ENCODE measurements at regions not wholly inside any gene's neighbourhood (a gene's known extent, or its start where the extent isn't known, plus 50 kb on each side); places are given as distances from the start of the nearest gene placed in this dataset.

DNA sequence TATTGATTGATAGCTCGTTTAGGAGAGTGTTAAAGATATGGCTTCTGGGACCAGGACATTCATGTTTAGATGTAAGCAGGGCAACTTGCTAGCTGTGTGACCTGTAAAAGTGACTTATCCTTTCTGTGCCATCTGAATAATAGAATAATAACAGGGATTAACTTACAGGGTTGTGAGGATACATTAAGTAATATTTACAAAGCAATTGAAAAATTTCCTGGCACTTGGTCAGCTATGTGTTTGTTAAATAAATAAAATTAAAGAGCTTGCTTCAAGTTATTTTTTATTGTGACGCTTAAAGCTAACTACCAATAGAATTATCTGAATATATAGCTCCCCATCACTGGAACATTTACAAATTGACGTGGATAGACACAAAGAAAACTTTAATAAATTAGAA is 287.9 kb upstream of the CDIN1 start:
- no peaks in the 10 kb centered on the region for H3K9me3 ChIP-seq
- H3K36me3 ChIP-seq, result no peaks in the 10 kb centered on the region
- TF ChIP-seq POLR2A (IDR thresholded peaks at IDR 0.05) (no peak), EP300 (IDR thresholded peaks at IDR 0.05) (no peak), POLR2AphosphoS5 (IDR thresholded peaks at IDR 0.05) (no peak)
- TF ChIP-seq, protein P1, sequence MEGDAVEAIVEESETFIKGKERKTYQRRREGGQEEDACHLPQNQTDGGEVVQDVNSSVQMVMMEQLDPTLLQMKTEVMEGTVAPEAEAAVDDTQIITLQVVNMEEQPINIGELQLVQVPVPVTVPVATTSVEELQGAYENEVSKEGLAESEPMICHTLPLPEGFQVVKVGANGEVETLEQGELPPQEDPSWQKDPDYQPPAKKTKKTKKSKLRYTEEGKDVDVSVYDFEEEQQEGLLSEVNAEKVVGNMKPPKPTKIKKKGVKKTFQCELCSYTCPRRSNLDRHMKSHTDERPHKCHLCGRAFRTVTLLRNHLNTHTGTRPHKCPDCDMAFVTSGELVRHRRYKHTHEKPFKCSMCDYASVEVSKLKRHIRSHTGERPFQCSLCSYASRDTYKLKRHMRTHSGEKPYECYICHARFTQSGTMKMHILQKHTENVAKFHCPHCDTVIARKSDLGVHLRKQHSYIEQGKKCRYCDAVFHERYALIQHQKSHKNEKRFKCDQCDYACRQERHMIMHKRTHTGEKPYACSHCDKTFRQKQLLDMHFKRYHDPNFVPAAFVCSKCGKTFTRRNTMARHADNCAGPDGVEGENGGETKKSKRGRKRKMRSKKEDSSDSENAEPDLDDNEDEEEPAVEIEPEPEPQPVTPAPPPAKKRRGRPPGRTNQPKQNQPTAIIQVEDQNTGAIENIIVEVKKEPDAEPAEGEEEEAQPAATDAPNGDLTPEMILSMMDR (IDR thresholded peaks at IDR 0.05), result no peak
- H3K4me1 ChIP-seq, result no peaks in the 10 kb centered on the region
- WGBS, 2 donors (ENCODE audit: low coverage in 1 of 2), result 85 to 97% methylated on average over 3 of the region's 3 CpGs
- ATAC-seq, result no peak
- H3K27ac ChIP-seq, result no peak overlapping the region
- H3K27me3 ChIP-seq, result no peaks in the 10 kb centered on the region
- no peak overlapping the region for H3K4me3 ChIP-seq

DNA sequence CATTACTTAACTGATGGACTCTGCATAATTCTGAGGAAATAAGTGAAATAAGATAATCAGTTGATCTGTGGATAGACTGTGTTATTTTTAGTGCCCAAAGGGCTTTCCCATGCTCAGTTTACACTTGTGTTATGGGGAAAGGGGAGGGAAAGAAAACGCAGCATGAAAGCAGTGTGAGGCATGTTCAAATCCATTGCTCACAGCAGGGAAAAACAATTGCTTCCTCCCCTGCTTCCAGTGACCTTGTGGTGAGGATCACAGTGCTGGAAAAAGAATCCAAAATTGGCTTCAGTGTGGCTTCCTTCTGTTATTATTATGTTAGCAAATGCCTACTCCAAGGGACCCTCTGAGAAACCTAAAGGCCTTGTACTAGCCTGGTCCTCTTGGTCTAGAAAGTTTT is 285.1 kb upstream of the CDIN1 start:
- H3K27me3 ChIP-seq, result no peaks in the 10 kb centered on the region
- TF ChIP-seq POLR2AphosphoS5 (IDR thresholded peaks at IDR 0.05) (no peak), EP300 (IDR thresholded peaks at IDR 0.05) (no peak), POLR2A (IDR thresholded peaks at IDR 0.05) (no peak)
- TF ChIP-seq, protein P1 (IDR thresholded peaks at IDR 0.05), result no peak
- H3K27ac ChIP-seq, result no peak overlapping the region
- ATAC-seq, result no peak
- H3K9me3 ChIP-seq, result no peaks in the 10 kb centered on the region
- no peak overlapping the region for H3K4me3 ChIP-seq
- H3K4me1 ChIP-seq, result no peaks in the 10 kb centered on the region
- WGBS, 2 donors (ENCODE audit: low coverage in 1 of 2), result 38 to 56% methylated on average over 1 of the region's 1 CpG
- no peaks in the 10 kb centered on the region for H3K36me3 ChIP-seq

DNA sequence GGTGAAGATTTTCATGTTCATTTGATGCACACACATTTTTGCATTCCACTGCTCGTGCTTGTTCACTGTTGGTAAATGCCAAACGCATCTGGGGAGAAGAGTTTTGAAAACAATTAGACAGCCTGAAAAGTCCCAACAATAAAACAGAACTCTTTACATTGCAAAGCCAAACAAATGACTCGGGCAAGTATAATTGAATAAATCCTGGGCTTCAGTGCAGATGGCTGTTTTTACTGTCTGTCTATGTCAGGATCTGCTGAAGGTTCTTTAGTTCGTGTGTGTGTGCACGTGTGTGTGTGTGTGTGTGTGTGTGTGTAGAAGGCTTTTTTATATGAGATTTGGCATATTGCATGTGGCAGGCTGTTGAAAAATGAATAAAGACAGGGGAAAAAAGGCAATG is 277.5 kb upstream of the CDIN1 start:
- H3K27me3 ChIP-seq, result no peaks in the 10 kb centered on the region
- WGBS, 2 donors (ENCODE audit: low coverage in 1 of 2), result 47 to 72% methylated on average over 4 of the region's 5 CpGs
- H3K4me1 ChIP-seq, result no peaks in the 10 kb centered on the region
- no peaks in the 10 kb centered on the region for H3K9me3 ChIP-seq
- TF ChIP-seq POLR2AphosphoS5 (IDR thresholded peaks at IDR 0.05) (no peak), POLR2A (IDR thresholded peaks at IDR 0.05) (no peak), EP300 (IDR thresholded peaks at IDR 0.05) (no peak)
- TF ChIP-seq, protein P1 (IDR thresholded peaks at IDR 0.05), result no peak
- no peak overlapping the region for H3K27ac ChIP-seq
- H3K36me3 ChIP-seq, result no peaks in the 10 kb centered on the region
- no peak overlapping the region for H3K4me3 ChIP-seq
- ATAC-seq, result no peak

DNA sequence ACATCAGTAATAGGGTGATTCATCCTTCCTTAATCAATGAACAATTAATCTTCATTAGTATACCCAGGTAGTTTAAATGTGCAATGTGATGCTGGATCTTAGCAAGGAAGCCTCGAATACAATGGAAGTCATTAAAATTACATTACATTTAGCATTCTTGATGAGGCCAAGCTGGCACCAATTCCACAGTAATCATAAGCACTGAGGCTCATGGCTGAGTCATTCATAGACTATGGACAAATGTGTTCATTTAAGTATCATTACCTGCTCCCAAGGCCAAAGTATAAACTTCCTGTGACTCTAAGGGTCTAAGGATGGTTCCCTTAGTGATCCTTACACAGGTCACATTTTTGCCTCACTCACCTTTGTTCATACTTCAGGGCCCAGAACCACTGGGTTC is 266.4 kb upstream of the CDIN1 start:
- WGBS, 2 donors (ENCODE audit: low coverage in 1 of 2), result 17 to 78% methylated on average over 1 of the region's 1 CpG
- ATAC-seq, result no peak
- TF ChIP-seq, protein P1 (IDR thresholded peaks at IDR 0.05), result no peak
- TF ChIP-seq EP300 (IDR thresholded peaks at IDR 0.05) (no peak), POLR2A (IDR thresholded peaks at IDR 0.05) (no peak)

DNA sequence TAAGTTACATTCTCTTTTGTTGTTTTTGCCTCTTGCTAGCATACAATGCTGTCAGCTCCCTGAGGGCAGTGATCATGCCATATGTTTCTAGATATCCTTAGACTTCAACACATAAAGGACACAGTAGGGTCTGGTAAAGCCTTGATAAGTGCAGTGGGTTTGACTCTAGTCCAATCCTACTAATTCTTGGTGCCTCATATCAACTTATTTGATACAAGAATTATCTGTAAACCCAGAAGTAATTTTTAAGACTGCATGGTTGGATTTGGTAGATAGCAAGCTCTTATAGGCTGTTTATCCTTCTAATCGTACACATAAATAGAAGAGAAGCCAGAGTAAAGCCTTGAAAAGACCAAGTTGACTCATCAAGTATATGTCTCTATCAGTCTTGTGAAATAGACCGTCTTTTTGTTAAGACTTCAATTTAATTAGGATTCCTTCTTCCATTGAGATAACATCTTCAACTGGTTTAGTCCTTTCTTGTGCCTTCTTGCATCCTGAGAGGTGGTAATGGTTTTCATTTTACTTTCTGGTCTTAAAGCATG is 265.6 kb upstream of the CDIN1 start:
- 88 to 93% methylated on average over 2 of the region's 2 CpGs for WGBS, 2 donors (ENCODE audit: low coverage in 1 of 2)
- H3K4me3 ChIP-seq, result no peak overlapping the region
- H3K9me3 ChIP-seq, result peaks cover 0 to 6% (median 0%) of the 10 kb centered on the region in 3 donors
- no peaks in the 10 kb centered on the region for H3K4me1 ChIP-seq
- no peak overlapping the region for H3K27ac ChIP-seq
- no peaks in the 10 kb centered on the region for H3K27me3 ChIP-seq
- TF ChIP-seq EP300 (IDR thresholded peaks at IDR 0.05) (no peak), POLR2A (IDR thresholded peaks at IDR 0.05) (no peak), POLR2AphosphoS5 (IDR thresholded peaks at IDR 0.05) (no peak)
- TF ChIP-seq, protein P1 (IDR thresholded peaks at IDR 0.05), result no peak
- no peak for ATAC-seq
- no peaks in the 10 kb centered on the region for H3K36me3 ChIP-seq

More for the DNA sequence above, 266.4 kb upstream of the CDIN1 start:
- no peak overlapping the region for H3K4me3 ChIP-seq
- H3K27me3 ChIP-seq, result no peaks in the 10 kb centered on the region
- no peaks in the 10 kb centered on the region for H3K36me3 ChIP-seq
- H3K4me1 ChIP-seq, result no peaks in the 10 kb centered on the region
- H3K27ac ChIP-seq, result no peak overlapping the region
- H3K9me3 ChIP-seq, result peaks cover 0 to 10% (median 0%) of the 10 kb centered on the region in 3 donors

All from gastroesophageal sphincter (tissue), 4 donors.